NCI-H526 treated with DMSO at 0.1 percent for 48 hours (cell line): ENCODE measurements at regions not wholly inside any gene's neighbourhood (a gene's known extent, or its start where the extent isn't known, plus 50 kb on each side); places are given as distances from the start of the nearest gene placed in this dataset.
"Not testable (repeated sequence)": the region's sequence is repeated elsewhere in the genome, so short reads cannot be mapped to it uniquely, and the experiment has no call there.

Experiments
- DNase-seq: peaks from one replicate; lab custom pipeline; 2025; lab: John Stamatoyannopoulos, UW

- no peak for DNase-seq
These were observed 143.6 kb upstream of the ERCC6L2 start for GRCh38 chr9:95731876-95732275.

- no peak for DNase-seq
These were observed 145.7 kb upstream of the ERCC6L2 start for GRCh38 chr9:95729669-95730368.

- no peak for DNase-seq
These were observed 146.4 kb upstream of the ERCC6L2 start for GRCh38 chr9:95729046-95729445.

GRCh38 chr9:95727947-95728520 lies 147.5 kb upstream of the ERCC6L2 start:
- no peak for DNase-seq

GRCh38 chr9:95726756-95727155 lies 148.7 kb upstream of the ERCC6L2 start:
- no peak for DNase-seq

- no peak for DNase-seq
These were observed 150.4 kb upstream of the ERCC6L2 start for GRCh38 chr9:95725045-95725444.

- no peak for DNase-seq
These were observed 151.1 kb upstream of the ERCC6L2 start for GRCh38 chr9:95724253-95724991.

- DNase-seq = no peak
These were observed 153.3 kb upstream of the ERCC6L2 start for GRCh38 chr9:95722141-95722540.

GRCh38 chr9:95721061-95721531 lies 154.4 kb upstream of the ERCC6L2 start:
- DNase-seq = no peak

GRCh38 chr9:95720496-95720895 lies 155.0 kb upstream of the ERCC6L2 start:
- no peak for DNase-seq

- no peak for DNase-seq
These were observed 156.1 kb upstream of the ERCC6L2 start for GRCh38 chr9:95719354-95719753.

- DNase-seq = no peak
These were observed 157.2 kb upstream of the ERCC6L2 start for GRCh38 chr9:95718263-95718662.

- DNase-seq = no peak
These were observed 159.5 kb upstream of the ERCC6L2 start for GRCh38 chr9:95715868-95716435.

GRCh38 chr9:95710446-95710845 lies 165.0 kb upstream of the ERCC6L2 start:
- DNase-seq = no peak

- no peak for DNase-seq
These were observed 178.8 kb upstream of the ERCC6L2 start for GRCh38 chr9:95696701-95697100.

- no peak for DNase-seq
These were observed 174.7 kb upstream of the PTCH1 start for GRCh38 chr9:95691435-95691834.

- DNase-seq = no peak
These were observed 172.9 kb upstream of the PTCH1 start for GRCh38 chr9:95689669-95690068.

- DNase-seq = no peak
These were observed 167.7 kb upstream of the PTCH1 start for GRCh38 chr9:95684516-95684915.

GRCh38 chr9:95680306-95680705 lies 163.5 kb upstream of the PTCH1 start:
- DNase-seq = not testable (repeated sequence)

- DNase-seq = no peak
These were observed 163.1 kb upstream of the PTCH1 start for GRCh38 chr9:95679874-95680273.

GRCh38 chr9:95678759-95679158 lies 162.0 kb upstream of the PTCH1 start:
- no peak for DNase-seq

GRCh38 chr9:95670122-95670521 lies 153.4 kb upstream of the PTCH1 start:
- DNase-seq = no peak

- no peak for DNase-seq
These were observed 152.5 kb upstream of the PTCH1 start for GRCh38 chr9:95669253-95669652.
